ENCODE measurements at regions not wholly inside any gene's neighbourhood (a gene's known extent, or its start where the extent isn't known, plus 50 kb on each side); places are given as distances from the start of the nearest gene placed in this dataset.

DNA sequence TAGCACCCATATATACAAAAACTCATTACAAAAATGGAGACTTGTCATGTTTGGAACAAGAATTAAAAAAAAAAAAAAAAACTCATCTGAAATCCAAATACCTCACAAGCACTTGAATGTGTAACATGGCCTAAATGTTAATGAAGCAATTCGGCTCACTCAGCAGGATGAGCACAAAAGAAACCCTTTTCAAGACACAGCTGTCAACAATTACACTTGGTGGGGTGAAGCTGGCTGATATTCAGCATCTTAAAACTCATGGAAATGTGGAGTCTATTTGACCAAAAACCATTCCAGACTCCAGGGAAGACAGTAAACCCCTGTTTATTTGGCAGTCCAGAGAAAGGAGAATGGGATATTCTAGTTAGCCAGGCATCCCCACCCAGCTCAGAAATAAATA is 205.4 kb upstream of the TSC22D2 start:
- no peaks in the 10 kb centered on the region for H3K36me3 ChIP-seq
- TF ChIP-seq, protein P1, sequence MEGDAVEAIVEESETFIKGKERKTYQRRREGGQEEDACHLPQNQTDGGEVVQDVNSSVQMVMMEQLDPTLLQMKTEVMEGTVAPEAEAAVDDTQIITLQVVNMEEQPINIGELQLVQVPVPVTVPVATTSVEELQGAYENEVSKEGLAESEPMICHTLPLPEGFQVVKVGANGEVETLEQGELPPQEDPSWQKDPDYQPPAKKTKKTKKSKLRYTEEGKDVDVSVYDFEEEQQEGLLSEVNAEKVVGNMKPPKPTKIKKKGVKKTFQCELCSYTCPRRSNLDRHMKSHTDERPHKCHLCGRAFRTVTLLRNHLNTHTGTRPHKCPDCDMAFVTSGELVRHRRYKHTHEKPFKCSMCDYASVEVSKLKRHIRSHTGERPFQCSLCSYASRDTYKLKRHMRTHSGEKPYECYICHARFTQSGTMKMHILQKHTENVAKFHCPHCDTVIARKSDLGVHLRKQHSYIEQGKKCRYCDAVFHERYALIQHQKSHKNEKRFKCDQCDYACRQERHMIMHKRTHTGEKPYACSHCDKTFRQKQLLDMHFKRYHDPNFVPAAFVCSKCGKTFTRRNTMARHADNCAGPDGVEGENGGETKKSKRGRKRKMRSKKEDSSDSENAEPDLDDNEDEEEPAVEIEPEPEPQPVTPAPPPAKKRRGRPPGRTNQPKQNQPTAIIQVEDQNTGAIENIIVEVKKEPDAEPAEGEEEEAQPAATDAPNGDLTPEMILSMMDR (IDR thresholded peaks at IDR 0.05; ENCODE audit: low read depth, low read length) = no peak
- H3K4me1 ChIP-seq (ENCODE audit: low read depth) = no peaks in the 10 kb centered on the region
- no peak for DNase-seq (ENCODE audit: low read depth in 1 of 2, low spot score in 1 of 2)
- no peaks in the 10 kb centered on the region for H3K9me3 ChIP-seq (ENCODE audit: low read depth)
- H3K4me3 ChIP-seq = no peak overlapping the region
- H3K27me3 ChIP-seq = no peaks in the 10 kb centered on the region
- H3K27ac ChIP-seq = no peak overlapping the region

DNA sequence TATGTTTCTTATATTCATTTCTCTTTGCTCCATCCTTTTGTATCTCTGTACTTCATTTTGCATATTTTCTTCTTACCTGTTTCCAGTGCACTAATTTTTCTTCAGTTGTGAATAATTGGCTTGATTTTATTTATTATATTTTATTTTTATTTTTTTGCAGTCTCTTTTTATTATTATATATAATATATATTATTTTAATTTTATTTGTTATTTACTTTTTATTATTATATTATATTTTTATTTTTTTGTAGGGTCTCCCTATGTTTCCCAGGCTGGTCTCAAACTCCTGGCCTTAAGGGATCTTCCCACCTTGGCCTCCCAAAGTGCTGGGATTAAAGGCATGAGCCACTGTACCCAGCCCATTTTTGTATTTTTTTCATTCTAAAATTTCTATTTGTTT is 213.1 kb upstream of the TSC22D2 start:
- Histone ChIP-seq H3K9me3 (ENCODE audit: low read depth) (no peaks in the 10 kb centered on the region), H3K27ac (no peak overlapping the region), H3K4me3 (no peak overlapping the region), H3K27me3 (no peaks in the 10 kb centered on the region), H3K36me3 (no peaks in the 10 kb centered on the region), H3K4me1 (ENCODE audit: low read depth) (no peaks in the 10 kb centered on the region)
- no peak for DNase-seq (ENCODE audit: low read depth in 1 of 2, low spot score in 1 of 2)
- TF ChIP-seq, protein P1 (IDR thresholded peaks at IDR 0.05; ENCODE audit: low read depth, low read length) = no peak

DNA sequence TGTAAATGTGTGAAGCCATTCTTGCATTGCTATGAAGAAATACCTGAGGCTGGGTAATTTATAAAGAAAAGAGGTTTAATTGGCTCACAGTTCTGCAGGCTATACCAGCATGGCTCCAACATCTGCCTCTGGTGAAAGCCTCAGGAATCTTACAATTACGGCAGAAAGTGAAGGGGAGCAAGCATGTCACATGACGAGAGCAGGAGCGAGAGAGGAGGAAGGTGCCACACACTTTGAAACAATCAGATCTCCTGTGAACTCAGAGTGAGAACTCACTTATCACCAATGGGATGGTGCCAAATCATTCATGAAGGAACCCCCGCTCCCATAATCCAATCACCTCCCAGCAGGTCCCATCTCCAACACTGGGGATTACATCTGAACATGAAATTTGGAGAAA is 213.6 kb upstream of the TSC22D2 start:
- H3K9me3 ChIP-seq (ENCODE audit: low read depth) = no peaks in the 10 kb centered on the region
- DNase-seq (ENCODE audit: low read depth in 1 of 2, low spot score in 1 of 2) = no peak
- TF ChIP-seq, protein P1 (IDR thresholded peaks at IDR 0.05; ENCODE audit: low read depth, low read length) = no peak
- no peak overlapping the region for H3K27ac ChIP-seq
- H3K4me1 ChIP-seq (ENCODE audit: low read depth) = no peaks in the 10 kb centered on the region
- H3K4me3 ChIP-seq = no peak overlapping the region
- H3K27me3 ChIP-seq = no peaks in the 10 kb centered on the region
- no peaks in the 10 kb centered on the region for H3K36me3 ChIP-seq

DNA sequence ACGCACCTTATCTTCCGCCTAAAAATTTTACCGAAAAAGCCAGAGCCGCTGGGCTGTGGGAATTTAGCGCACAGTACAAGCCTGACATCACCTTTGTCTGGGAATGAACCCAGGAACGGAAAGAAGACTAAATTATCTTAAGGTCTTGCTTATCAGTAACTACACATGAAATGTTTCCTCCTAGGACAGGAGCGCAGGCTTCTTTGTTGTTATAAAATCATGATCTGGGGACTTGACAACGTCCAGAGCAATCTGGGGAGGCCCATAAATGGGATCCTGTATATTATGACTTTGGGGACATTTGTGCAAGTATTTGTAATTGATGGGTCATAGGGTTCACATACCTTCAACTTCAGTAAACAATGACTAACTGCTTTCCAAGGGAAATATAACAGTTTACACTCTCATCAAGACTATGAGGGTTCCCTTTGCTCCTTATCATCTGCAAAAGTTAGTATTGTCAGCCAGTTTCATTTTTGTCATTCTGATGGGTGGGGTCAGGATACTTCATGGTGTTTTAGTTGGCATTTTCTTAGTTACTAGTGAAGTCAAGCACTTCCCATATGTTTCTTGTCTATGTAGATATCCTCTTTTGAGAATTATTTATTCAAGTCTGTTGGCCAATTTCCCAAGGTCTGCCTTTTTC is 213.9 kb upstream of the PFN2 start:
- no peak overlapping the region for H3K27ac ChIP-seq

DNA sequence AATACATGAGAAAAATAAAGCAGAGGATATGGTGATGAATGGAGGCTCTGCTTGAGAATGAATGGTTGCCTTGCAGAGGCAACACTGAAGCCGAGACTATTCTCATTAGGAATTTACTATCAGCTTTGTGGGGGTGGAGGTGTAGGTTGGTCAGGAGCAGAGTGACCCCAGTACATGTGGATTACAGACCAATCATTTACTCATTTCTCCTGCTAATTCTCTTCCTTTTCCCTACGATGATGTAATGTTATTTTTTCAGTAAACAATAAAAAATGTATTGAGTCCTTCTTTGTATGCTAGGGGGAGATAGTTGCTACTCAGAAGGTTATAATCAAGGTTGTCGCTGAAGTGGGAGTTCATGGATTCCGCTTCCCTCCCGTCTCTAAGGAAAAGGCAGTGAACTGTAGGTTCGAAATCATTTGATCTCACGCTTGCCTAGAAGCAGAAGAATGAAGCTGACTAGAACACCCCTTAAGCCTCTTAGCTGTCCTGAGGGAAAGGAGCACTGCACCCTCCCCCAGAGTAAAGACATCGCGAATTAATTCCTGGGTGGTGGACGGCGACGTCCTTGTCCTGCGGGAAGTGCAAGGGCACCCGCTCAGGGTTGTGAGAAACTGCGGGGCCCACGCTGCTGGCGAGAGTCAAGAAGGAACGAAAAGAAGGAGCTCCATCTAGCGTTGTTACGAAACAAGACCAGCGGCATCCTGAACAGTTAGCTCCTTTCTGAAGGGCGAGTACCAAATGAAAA is 213.2 kb upstream of the PFN2 start:
- H3K27ac ChIP-seq = no peak overlapping the region
- H3K4me1 ChIP-seq (ENCODE audit: low read depth) = peaks cover 9% of the 10 kb centered on the region
- no peaks in the 10 kb centered on the region for H3K27me3 ChIP-seq
- DNase-seq (ENCODE audit: low read depth in 1 of 2, low spot score in 1 of 2) = peak; percentile 84 to 86
- no peaks in the 10 kb centered on the region for H3K9me3 ChIP-seq (ENCODE audit: low read depth)
- H3K4me3 ChIP-seq = peak overlapping the region; percentile 25
- TF ChIP-seq, protein P1 (IDR thresholded peaks at IDR 0.05; ENCODE audit: low read depth, low read length) = peak; percentile 74
- no peaks in the 10 kb centered on the region for H3K36me3 ChIP-seq

More for the DNA sequence above, 213.9 kb upstream of the PFN2 start:
- DNase-seq (ENCODE audit: low read depth in 1 of 2, low spot score in 1 of 2) = peak in 1 of 2 donors; percentile 13
- Histone ChIP-seq H3K9me3 (ENCODE audit: low read depth) (no peaks in the 10 kb centered on the region), H3K4me1 (ENCODE audit: low read depth) (peaks cover 7% of the 10 kb centered on the region), H3K36me3 (no peaks in the 10 kb centered on the region), H3K27me3 (no peaks in the 10 kb centered on the region), H3K4me3 (no peak overlapping the region)
- TF ChIP-seq, protein P1 (IDR thresholded peaks at IDR 0.05; ENCODE audit: low read depth, low read length) = no peak

All from cardiac muscle cell (in vitro differentiated cells and primary cell).